ENCODE measurements at regions not wholly inside any gene's neighbourhood (a gene's known extent, or its start where the extent isn't known, plus 50 kb on each side); places are given as distances from the start of the nearest gene placed in this dataset.

GRCh38 chr5:170161069-170161468, 55.4 kb downstream of the FOXI1 start:
- TF ChIP-seq, protein P1, sequence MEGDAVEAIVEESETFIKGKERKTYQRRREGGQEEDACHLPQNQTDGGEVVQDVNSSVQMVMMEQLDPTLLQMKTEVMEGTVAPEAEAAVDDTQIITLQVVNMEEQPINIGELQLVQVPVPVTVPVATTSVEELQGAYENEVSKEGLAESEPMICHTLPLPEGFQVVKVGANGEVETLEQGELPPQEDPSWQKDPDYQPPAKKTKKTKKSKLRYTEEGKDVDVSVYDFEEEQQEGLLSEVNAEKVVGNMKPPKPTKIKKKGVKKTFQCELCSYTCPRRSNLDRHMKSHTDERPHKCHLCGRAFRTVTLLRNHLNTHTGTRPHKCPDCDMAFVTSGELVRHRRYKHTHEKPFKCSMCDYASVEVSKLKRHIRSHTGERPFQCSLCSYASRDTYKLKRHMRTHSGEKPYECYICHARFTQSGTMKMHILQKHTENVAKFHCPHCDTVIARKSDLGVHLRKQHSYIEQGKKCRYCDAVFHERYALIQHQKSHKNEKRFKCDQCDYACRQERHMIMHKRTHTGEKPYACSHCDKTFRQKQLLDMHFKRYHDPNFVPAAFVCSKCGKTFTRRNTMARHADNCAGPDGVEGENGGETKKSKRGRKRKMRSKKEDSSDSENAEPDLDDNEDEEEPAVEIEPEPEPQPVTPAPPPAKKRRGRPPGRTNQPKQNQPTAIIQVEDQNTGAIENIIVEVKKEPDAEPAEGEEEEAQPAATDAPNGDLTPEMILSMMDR (IDR thresholded peaks at IDR 0.05; ENCODE audit: insufficient read depth, low read depth, low read length), result no peak
- no peak for TF ChIP-seq EZH2 (IDR thresholded peaks at IDR 0.05; ENCODE audit: insufficient read depth, low read length)

Data from astrocyte (in vitro differentiated cells and primary cell).